HG03354 (cell line): ENCODE measurements at regions not wholly inside any gene's neighbourhood (a gene's known extent, or its start where the extent isn't known, plus 50 kb on each side); places are given as distances from the start of the nearest gene placed in this dataset.
"Not testable (repeated sequence)": the region's sequence is repeated elsewhere in the genome, so short reads cannot be mapped to it uniquely, and the experiment has no call there.

Experiments
- ATAC-seq: cut with Tn5 transposase; IDR thresholded peaks from one replicate; pipeline ENCODE4 v1.9.1; 2021; ENCODE audit warnings: mild to moderate bottlenecking; ENCODE audit not compliant: unreplicated experiment, poor library complexity, severe bottlenecking

DNA sequence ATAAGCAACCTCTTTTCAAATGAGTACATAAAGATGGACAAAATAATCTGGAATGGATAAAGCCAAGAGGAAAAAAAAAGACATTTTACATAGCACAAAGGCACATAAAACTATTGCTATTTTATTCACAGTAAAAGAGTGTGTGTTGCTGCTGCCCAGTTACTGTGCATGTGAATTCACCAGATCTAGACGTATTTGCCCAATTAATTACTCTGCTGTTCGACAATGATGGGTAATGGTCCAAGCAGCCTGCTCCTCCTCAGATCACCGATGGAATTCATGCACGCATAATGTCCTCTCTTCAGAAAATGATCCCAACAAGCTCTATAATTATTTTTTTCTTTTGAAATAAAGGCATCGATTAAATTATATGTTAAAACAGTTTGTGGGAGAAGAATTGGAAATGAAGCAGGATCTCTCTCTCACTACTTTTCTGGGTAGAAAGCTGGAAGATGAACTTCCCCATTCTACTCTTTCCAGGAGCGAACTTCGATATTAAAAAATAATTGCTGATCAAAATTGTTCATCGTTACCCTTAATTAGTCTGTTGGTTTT is 357.4 kb upstream of the CCNH start:
- no peak for ATAC-seq

GRCh38 chr5:87769157-87769556 is 356.4 kb upstream of the CCNH start:
- no peak for ATAC-seq

GRCh38 chr5:87768190-87768589 is 355.5 kb upstream of the CCNH start:
- no peak for ATAC-seq

- no peak for ATAC-seq
Observed at GRCh38 chr5:87765009-87765408, 352.3 kb upstream of the CCNH start.

DNA sequence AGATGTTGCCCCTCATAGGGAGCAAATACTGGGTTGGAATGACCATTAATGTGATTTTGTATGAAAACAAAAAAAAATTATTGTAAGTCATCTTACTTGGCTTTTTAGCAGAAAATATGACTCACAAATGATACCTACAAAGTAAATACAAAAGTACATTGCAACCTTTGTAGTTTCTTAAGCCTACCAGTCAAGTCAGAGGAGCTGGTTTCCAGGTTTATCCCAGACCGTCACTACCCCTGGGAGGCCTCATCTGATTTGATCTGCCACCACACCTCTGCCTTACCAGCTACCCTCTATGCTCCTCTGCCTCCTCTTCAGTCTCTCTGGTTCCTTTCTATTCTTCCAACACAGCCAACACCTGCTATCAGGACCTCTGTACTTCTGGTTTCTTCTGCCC is 349.9 kb upstream of the CCNH start:
- ATAC-seq, result no peak

DNA sequence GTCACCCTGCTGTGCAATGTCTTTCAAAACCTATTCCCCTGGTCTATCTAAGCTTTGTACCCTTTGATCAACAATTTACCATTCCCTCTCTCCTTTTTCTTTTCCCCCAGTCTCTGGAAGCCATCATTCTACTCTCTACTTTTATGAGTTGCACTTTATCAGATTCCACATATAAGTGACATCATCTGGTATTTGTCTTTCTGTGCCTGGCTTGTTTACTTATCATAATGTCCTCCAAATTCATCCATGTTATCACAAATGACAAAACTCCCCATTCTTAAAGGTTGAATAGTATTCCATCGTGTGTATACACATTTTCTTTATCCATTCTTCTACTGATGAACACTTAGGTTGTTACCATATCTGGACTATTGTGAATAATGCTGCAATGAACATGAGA is 344.2 kb upstream of the CCNH start:
- no peak for ATAC-seq

- ATAC-seq, result no peak
Observed at GRCh38 chr5:87755360-87755759, 342.6 kb upstream of the CCNH start.

DNA sequence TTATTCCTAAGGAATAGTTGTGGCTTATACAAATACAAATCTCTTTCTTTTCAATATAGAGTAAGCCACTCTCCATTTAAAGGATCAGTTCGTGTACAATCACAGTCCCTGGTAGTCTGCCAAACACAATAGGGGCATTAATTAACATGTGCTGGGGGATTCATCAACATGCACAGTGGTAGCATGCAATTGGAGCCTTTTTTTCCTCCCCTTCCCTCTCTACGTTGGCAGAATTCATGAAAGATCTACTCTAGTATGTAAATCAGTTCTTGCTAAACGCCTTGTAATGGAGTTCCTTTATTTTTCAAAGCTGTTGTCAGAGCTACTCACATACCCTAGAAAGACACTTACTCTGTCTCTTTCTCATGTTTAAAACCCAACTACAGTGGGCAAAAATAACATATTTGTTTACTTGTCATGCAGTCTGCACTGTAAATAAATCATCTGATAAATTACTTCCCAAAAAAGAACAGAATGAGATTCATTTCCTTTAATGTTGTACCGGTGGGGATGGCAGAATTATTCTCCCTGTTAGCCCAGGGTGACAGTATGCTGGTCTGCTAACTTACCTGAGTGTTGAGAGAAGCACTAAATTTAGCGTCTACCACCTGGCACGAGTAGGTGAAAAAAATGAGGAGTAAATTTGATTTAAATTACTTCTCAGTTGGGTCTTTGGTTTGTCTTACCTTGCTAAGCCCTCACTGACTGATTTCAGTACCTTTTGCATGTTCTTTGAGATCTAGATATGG is 341.5 kb upstream of the CCNH start:
- ATAC-seq, result no peak

DNA sequence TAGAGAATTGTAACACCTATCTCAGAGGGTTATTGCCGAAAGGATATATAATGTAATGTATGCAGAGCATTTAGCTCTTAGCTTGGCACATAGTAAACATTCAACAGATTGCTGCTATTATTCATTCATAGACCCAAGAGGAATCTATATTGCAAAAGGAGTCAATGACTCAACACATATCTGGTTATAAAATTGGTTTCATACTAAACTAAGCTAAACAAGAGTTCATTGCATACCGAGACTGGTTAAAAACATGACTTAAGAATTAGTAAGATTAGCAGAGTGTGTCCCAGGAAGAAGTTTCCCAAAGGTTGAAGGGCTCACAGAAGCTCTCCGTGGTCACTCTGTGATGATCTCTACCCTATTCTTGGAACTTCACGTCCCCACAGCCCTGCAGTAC is 339.6 kb upstream of the CCNH start:
- ATAC-seq, result no peak

GRCh38 chr5:87751824-87752223 is 339.1 kb upstream of the CCNH start:
- ATAC-seq, result no peak

- ATAC-seq, result no peak
Observed at GRCh38 chr5:87746891-87747377, 334.2 kb upstream of the CCNH start.

GRCh38 chr5:87746341-87746740 is 333.6 kb upstream of the CCNH start:
- ATAC-seq, result no peak

DNA sequence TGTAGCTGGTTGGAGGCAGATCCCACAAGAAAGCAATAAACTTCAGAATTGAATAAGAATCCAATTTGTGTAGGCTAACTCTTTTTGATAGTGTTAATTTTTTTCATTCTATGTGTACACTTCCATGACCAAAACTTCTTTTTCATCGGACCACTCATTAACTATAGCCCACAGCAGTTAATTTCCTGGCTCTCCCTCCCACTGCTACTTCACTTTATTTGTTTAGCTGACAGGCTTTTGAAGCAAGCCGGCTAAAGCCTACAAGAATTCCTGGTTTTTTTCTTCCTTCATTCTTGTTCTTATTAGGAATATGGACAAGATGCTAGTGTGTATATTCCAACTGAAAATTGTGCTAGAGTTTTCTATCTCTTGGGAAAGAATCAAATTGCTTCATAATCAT is 329.2 kb upstream of the CCNH start:
- no peak for ATAC-seq

- no peak for ATAC-seq
Observed at GRCh38 chr5:87735923-87736322, 323.2 kb upstream of the CCNH start.

GRCh38 chr5:87733897-87734296 is 321.2 kb upstream of the CCNH start:
- no peak for ATAC-seq

- no peak for ATAC-seq
Observed at GRCh38 chr5:87732875-87733768, 320.4 kb upstream of the CCNH start.

- no peak for ATAC-seq
Observed at GRCh38 chr5:87729781-87730180, 317.1 kb upstream of the CCNH start.

GRCh38 chr5:87722286-87722685 is 309.6 kb upstream of the CCNH start:
- ATAC-seq, result no peak

DNA sequence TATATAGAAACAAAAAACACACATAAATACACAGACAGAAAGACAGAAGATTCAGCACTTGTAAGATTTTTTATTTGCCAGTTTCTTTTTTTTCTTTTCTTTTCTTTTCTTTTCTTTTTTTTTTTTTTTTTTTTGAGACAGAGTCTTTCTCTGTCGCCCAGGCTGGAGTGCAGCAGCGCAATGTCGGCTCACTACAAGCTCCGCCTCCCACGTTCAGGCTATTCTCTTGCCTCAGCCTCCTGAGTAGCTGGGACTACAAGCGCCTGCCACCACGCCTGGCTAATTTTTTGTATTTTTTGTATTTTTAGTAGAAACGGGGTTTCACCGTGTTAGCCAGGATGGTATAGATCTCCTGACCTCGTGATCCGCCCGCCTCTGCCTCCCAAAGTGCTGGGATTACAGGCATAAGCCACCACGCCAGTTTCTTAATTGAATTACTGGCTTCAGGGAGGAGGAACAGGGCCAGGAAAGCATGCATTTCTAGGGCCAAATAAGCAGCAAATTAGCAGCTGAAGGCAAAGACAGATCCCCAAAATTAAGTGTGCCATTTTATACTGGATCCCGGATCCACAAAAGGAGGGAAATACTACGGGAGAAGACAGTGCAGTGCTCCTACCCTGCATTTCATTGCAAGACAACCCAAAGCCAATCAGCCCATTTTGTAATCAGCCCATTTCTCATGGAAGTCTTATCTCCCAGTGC is 305.6 kb upstream of the CCNH start:
- not testable (repeated sequence) for ATAC-seq

GRCh38 chr5:87717761-87718160 is 305.0 kb upstream of the CCNH start:
- no peak for ATAC-seq
